Sigmoid colon (tissue), 4 donors: ENCODE measurements at regions not wholly inside any gene's neighbourhood (a gene's known extent, or its start where the extent isn't known, plus 50 kb on each side); places are given as distances from the start of the nearest gene placed in this dataset.
"Not testable (repeated sequence)": the region's sequence is repeated elsewhere in the genome, so short reads cannot be mapped to it uniquely, and the experiment has no call there.

Experiments used
- CTCF ChIP-seq, 4 experiments: fragments of 450-650 bp in 3 of 4; fragments of 200-600 bp in 1 of 4; IDR thresholded peaks; one replicate each; pipeline ENCODE4 v1.5.1; 2016 to 2019; ENCODE audit warnings: antibody characterized with exemption in 4 of 4, mild to moderate bottlenecking in 3 of 4, moderate library complexity in 2 of 4
- EP300 ChIP-seq, 4 donors: sonication (generic); formaldehyde crosslinking; IDR thresholded peaks; one replicate each; pipeline ENCODE4 v1.6.1; 2017; ENCODE audit warnings: antibody characterized with exemption in 4 of 4
- POLR2A ChIP-seq, 2 donors: fragments of 450-650 bp; IDR thresholded peaks; one replicate each; pipeline ENCODE4 v1.6.1; 2016; ENCODE audit warnings: antibody characterized with exemption in 2 of 2, mild to moderate bottlenecking in 2 of 2, moderate library complexity in 2 of 2
- POLR2AphosphoS5 ChIP-seq, 4 donors: sonication (generic); formaldehyde crosslinking; IDR thresholded peaks; one replicate each; pipeline ENCODE4 v1.6.1; 2017; ENCODE audit warnings: antibody characterized with exemption in 4 of 4

- not testable (repeated sequence) for TF ChIP-seq CTCF, POLR2A, EP300, POLR2AphosphoS5 (IDR thresholded peaks at IDR 0.05)
These were observed 830.3 kb upstream of the ADGRB3 start for GRCh38 chr6:67804808-67805207.
